Body of pancreas (tissue), 4 donors: ENCODE measurements at regions not wholly inside any gene's neighbourhood (a gene's known extent, or its start where the extent isn't known, plus 50 kb on each side); places are given as distances from the start of the nearest gene placed in this dataset.

ENCODE experiments used
- POLR2A ChIP-seq, 3 donors: fragments of 450-650 bp; IDR thresholded peaks; one replicate each; pipeline ENCODE4 v1.6.1; 2016; ENCODE audit warnings: antibody characterized with exemption in 3 of 3, mild to moderate bottlenecking in 2 of 3
- TF ChIP-seq, protein P1 (sequence below), 7 experiments: fragments of 450-650 bp in 4 of 7; fragments of 200-600 bp in 3 of 7; sonication (generic) in 3 of 7; IDR thresholded peaks; one replicate each; pipeline ENCODE4 v1.5.1; 2016 to 2019; ENCODE audit warnings: antibody characterized with exemption in 7 of 7

DNA sequence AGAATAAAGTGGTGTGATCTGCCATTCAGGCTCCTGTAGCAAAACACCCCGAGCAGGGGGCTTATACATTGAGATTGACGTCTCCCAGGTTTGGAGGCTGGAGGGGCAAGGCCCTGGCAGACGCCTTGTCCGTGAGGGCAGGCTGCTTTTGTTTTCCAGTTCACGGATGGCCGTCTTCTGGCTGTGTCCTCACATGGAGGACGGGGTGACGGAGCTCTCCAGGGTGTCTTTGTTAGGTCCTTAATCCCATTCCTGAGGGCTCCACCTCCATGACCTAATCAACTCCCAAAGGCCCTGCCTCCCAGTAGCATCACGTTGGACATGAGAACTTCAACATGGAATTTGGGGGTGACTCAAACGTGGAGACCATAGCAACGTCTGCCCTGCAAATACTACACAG is 147.7 kb downstream of the KIF26A start:
- TF ChIP-seq POLR2A (IDR thresholded peaks at IDR 0.05), result no peak
- TF ChIP-seq, protein P1, sequence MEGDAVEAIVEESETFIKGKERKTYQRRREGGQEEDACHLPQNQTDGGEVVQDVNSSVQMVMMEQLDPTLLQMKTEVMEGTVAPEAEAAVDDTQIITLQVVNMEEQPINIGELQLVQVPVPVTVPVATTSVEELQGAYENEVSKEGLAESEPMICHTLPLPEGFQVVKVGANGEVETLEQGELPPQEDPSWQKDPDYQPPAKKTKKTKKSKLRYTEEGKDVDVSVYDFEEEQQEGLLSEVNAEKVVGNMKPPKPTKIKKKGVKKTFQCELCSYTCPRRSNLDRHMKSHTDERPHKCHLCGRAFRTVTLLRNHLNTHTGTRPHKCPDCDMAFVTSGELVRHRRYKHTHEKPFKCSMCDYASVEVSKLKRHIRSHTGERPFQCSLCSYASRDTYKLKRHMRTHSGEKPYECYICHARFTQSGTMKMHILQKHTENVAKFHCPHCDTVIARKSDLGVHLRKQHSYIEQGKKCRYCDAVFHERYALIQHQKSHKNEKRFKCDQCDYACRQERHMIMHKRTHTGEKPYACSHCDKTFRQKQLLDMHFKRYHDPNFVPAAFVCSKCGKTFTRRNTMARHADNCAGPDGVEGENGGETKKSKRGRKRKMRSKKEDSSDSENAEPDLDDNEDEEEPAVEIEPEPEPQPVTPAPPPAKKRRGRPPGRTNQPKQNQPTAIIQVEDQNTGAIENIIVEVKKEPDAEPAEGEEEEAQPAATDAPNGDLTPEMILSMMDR (IDR thresholded peaks at IDR 0.05), result no peak
